Colon (tissue), 2 donors: ENCODE measurements at regions not wholly inside any gene's neighbourhood (a gene's known extent, or its start where the extent isn't known, plus 50 kb on each side); places are given as distances from the start of the nearest gene placed in this dataset.

Source experiments
- FAIRE-seq: peaks from 2 replicates; lab custom pipeline; 2012; peaks lifted over from hg19 to GRCh38; lab: Jason Lieb, UNC
- donor health status: control.
- donor health status: control.

DNA sequence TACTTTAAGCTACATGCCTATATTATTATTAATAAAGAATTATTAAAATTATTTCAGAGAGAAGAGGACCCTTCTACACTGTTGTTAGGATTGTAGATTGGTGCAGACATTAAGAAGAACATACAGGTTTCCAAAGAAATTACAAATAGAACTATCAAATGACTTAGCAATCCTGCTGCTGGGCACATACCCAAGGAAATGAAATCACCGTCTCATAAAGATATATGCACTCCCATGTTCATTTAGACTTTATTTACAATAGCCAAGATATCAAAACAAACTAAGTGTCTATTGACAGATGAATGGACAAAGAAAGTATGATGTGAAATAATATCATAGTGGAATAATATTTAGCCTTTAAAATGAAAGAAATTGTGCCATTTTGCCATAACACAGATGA lies 687.7 kb upstream of the POU3F2 start:
- FAIRE-seq = no peak

DNA sequence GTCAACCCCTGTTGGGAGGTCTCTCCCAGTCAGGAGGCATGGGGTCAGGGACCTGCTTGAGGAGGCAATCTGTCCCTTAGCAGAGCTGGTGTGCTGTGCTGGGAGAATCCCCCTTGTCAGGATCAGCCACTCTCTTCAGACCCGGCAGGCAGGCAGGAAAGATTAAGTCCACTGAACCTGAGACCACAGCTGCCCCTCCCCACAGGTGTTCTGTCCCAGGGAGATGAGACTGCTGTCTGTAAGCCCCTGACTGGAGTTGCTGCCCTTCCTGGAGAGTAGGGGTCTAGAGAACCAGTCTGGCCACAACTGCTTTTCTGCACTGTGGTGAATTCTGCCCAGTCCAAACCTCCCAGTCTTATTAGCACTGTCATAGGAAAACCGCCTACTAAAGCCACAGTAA lies 677.8 kb upstream of the POU3F2 start:
- FAIRE-seq = no peak

DNA sequence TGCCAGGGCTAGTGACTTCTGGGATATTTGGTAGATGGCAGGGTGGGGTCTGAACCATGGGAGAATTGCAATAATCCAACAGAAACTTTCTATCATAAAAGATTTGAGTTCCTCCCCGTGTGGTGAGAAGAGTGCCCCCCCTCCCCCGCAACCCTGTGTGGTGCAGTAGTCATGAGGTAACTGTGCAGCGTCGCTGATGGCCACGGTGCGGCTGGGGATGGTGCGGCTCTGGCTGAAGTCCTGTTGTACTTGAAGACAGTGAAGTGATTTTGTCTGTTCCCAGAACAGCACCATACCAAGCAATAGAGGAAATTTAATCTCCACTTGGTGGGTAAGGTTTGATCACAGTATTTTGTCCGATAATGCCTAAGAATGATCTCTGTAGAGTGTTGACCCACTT lies 654.8 kb upstream of the POU3F2 start:
- no peak for FAIRE-seq

DNA sequence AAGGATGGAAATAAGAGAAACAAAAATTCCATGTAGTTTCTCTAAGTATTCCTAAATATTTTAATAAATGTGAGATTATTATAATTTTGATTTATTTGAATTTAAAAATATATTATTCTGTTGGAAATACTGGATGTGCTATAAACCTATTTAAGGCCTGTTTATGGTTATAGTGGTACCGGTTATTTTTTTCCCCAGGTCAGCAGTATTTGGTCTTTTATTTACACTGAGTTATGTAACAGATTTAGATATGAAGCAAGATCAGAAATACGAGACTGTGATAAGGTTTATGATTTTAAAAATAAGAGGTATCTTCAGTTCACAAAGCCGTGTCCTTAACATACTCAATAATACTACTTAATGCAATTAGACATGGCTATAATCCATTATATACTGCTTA lies 634.3 kb upstream of the POU3F2 start:
- FAIRE-seq = no peak

DNA sequence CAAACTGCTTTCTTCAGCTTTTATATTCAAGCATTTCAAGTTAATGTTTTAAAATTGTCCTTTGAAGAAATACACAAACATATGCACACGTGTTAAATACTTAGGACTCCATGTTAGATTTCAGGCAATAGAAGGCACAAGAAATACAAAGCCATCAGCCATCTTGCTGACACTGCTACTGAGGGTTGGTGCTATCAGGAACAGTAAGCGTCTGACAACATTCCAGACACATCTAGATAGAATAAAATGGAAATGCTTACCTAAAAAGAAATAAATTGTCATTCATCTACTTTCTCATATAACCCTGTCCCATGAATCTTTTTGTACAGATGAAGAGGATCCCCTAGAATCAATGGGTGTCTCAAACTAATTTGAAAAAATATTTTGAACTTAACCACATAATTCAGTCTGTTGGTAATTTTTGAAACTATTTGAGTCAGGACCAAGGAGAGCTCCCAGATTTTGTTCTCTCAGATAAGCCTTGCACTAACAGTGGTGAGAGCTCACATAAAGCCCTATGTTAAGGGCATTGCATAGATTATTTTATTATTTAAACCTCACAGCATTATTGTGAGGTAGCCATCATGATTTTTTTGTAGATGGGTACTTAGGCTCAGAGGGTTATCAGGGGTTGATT lies 631.1 kb upstream of the POU3F2 start:
- no peak for FAIRE-seq

DNA sequence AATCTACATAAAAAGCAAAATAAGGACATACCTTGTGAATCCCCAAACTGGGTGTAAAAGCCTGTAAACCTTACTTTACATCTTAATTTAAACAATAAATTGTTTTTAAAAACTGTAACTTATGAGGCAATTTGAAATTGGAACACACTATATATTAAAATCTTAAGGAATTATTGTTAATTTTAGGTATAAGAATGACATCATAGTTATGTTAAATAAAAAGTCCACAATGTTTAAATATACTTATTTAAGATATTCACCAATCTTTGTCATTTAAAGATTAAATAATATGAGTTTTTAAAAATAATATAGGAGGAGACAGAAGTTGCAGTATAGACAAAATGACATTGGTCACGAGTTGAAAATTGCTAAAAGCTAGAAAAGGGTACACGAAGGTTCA lies 621.9 kb upstream of the POU3F2 start:
- FAIRE-seq = peak; percentile 36

DNA sequence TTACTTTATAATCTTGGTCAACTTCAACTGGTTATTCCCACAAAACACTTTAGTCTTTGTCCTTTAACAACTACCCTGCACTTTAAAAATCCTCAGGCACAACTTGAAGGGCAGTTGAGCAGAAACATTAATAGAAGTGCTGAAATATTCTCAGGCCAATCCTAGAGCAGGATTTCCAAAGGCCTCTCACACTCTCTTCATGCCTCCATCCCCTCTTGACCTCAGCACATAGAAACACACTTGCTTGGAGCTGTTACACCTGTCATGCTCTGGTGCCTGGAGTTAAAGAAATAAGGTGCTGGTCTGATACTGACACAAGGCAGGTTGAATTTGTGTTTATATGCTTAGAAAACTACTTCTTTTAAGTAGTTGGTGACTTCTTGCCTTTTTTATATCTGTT lies 618.8 kb upstream of the POU3F2 start:
- FAIRE-seq = no peak

DNA sequence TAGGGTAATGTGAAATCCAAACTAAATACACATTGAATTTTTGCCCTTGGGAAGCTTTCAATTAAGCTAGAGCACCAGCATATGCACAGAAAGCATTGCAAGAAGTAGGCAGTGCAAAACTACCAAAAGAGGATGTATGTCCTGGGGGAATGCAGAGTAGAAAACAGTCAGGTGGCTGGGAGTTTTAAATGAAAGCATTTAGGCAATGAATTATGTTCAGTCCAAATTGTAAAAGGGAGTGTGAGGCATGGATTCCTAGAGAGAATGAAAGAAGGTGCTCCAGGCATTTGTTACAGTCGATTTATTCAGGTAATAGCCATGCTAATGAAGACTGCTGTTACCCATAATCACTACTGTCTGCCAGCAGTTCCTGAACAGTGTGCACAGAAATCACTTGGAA lies 604.1 kb upstream of the POU3F2 start:
- FAIRE-seq = no peak

DNA sequence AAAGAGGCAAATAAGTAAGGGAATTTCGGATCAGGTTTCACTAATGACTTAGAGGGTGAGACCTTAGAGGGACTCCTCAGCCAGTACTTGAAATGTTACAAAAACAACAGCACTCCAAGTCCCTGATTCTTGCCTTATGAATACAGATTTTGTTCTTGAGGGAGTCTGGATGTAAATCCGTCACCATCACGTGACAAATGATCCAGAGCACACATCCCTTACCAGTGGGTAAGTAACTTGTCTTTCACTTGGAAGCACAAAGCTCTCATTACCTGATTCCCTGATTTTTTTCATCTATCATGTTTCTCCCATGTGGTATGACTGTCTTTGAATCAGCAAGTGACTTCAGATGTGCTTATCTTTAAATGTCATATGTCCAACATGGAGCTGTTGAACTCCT lies 595.3 kb upstream of the POU3F2 start:
- FAIRE-seq = no peak

DNA sequence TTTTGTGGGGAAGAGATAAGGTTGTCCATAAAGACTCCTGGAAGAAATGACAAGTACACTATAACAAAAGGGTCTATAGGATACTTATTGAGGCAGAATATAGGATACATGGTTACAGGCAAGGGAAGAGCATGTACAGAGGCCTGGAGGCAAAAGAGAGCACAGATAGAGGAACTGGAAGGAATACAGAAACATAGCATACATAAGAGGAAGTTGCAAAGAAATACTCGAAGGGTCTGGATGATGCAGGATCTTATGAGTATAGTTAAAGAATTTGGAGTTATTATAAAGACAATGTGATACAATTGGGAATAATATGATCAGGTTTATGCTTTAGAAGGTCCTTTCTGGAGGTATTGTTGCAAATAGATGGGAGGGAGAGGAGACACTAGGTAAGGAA lies 592.7 kb upstream of the POU3F2 start:
- no peak for FAIRE-seq

DNA sequence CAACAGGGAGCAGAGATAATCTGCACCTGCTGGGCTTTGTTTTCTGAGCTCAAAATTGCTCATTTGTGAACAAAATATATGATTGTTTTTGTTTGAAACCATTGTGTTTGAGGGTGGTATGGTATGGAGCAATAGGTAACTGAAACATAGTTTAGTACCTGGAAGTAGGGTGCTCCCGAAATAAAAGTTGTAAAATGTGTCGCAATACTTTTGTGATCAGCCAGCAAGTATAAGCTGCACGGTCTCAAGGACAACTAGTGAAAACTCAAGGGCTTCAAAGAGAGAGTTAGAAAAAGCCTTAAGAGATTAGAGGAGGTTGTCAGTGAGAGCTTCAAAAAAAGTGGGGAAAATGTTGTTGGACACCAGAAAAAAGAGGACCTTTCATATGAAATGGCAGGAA lies 579.8 kb upstream of the POU3F2 start:
- FAIRE-seq = no peak

DNA sequence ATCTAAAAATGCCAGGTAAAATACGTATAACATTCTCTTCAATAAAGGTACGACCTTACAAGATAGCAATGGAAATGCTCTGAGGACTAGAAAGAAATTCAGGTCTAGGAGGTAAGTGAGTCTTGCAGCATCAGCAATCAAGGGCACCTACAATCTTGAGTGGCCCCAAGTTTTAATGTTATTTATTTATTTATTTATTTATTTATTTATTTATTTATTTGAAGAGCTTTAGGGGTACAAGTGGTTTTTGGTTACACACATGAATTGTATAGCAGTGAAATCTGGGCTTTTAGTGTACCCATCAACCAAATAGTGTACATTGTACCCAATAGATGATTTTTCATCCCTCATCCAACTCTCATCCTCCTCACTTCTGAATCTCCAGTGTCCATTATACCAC lies 574.0 kb upstream of the POU3F2 start:
- no peak for FAIRE-seq

DNA sequence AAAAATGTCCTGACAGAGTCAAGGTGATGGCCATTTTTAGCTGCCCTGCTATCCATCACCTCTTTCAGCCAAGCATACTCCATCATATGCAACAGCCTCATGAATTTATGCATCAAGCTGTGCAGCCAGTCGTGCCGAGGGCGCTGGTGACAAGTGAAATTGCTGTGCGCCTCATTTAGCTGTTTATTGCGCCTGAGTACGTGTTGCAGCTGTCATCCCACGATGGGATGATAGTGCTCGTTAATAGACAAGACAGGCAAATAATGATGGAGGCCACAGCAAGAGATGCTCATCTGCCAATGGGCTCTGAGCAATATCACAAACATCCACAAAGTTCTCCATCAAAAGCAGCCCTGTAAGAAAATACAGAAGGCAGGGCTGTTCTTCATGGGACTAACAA lies 562.3 kb upstream of the POU3F2 start:
- FAIRE-seq = no peak

DNA sequence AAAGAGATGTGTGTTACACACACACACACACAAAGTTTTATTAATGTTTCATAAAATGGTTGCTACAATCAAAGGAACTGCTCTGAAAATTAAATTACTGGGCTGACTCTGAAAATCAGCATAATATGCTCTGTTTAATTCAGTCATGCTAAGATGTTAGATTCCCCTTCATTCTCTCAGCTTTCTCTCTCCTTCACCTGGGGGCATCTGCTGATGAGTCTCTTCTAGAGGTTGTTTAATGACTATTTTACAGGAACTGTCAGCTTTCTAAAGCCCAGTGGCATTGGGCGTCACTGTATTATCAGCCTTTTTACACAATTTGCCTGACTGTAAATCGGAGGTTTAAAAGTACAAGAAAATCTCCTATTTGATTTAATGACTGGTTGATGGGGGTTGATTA lies 559.7 kb upstream of the POU3F2 start:
- FAIRE-seq = no peak

DNA sequence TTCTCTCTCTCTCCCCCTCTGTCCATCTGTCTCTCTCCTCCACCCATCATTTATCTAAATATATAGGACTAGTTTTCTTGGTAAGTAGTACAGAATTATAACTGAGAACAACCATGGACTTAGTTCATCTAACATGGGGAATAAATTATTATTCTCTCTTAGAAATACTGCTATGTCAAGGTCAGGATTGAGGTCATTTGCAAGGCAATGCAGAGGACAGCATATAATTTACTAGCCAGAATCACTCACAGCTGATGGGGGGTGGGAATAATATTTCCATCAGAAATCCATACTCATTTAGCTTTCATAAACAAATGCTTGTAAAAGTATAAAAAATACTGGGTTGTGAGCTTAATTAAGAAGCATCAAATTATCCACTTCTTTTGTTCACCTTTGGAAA lies 553.9 kb upstream of the POU3F2 start:
- no peak for FAIRE-seq

DNA sequence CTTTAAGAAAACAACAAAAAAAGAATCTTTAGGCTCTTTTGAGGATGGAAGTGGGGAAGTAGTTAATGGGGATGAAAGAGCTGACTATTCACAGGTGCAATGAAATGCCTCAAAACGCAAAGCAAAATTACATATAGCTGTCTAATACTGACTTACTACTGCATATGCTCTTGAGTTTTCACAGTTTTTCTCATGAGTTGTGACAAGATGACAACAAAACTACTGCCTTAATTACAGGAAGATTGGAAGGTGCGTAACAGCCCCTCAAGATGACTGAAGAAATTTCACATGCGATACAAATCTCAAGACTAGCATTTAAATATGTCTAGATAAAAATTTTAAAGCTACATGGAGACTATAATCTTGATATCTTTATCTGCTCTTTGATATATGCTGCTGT lies 547.8 kb upstream of the POU3F2 start:
- no peak for FAIRE-seq

DNA sequence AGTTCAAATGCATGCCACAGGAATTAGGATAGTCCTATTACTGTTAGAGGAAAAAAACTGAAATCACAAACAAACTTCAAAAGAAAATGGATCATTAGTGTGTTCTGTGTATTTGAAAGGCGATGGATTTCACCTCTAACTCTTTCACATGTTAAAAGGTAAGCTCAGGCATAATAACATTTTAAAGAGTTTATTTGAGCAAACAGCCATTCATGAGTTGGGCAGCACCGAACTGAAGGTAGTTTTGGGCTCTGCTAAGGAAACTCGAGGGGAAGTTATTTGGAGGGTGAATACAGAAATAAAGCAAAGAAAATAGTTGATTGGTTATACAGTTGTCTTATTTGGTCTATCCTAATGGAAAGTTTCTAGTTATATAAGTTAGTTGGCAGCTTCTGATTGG lies 546.5 kb upstream of the POU3F2 start:
- no peak for FAIRE-seq

DNA sequence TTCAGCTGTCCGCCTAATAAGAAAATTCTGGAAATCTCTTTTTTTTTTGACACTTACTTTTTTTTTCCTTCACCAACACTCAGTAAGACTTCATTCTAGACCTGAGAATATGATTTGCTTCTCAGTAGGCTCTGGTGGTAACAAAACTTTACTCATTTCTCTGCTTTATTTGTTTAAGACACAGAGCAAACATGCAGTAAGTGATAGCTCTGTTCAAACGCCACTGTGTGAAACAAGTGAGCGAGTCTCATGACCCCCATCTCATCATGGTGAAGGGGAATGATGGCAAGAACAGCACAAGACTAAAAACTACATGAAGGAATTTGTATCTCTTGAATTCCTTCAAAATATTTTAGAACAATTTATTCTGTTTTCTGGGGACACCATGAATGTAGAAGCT lies 541.6 kb upstream of the POU3F2 start:
- FAIRE-seq = no peak

DNA sequence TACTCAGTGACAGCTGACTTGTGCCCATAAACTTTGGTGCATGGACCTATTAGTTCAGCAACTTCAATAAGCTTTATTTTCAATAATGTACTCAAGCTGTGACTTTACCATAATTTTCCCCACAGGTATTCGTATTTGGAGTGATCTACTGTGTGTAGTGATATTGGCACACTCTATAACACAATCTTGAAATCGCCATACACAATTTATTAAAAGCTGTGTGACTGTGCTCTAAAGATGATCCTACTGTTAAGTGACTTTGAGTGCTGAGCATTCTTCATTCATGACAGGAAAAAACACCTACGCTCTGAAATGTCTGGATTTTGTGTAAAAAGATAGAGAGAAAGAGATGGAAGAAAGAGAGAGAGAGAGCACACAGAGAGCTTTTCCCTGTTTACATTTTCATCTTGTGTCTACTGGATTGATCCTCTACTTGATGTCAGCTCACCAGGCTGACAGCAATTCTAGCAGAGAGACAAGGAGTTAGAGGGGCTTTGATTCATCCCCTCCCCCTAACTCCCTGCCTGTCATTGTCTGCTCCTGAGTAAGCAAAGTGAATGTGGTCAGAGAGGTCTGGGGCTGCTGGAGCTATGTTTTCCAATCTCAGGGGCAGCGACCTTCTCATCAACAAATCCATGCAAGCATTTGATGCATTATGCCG lies 538.7 kb upstream of the POU3F2 start:
- no peak for FAIRE-seq

DNA sequence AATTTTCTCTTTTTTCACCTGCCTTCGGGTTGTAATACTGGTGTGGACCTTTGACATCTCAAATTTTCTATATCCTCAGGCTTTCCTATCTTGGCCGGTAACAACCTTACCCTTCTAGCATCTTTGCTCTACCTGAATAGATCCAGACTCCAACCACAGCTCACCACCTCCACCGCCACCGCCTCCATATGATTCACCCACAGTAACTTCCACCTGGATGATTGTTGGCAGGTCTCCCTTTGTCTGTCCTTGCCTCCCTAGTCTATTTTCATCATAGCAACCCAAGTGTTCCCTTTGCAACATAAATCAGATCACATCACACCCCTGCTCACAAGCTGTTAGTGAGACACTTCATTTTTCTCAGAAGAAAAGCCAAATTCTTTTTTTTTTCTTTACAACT lies 525.8 kb upstream of the POU3F2 start:
- no peak for FAIRE-seq

DNA sequence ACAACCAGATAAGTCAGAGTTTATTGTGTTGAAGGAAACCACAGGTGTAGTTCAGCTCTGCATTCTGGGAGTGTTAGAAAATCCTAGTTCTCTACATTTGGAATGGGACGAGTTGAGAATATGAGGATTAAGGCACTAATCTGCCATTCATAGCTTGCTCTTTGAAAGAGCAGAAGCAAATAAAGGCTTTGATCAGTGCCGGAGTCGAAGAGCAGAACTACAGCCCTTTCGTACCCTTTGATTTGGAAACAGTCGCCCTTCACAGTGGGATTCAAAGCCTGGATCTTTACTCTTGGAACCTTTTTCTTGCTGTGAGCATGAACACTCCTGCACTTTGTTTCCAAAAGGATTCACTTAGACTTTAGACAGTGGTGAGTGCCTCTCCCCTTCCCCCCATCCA lies 523.9 kb upstream of the POU3F2 start:
- FAIRE-seq = no peak

DNA sequence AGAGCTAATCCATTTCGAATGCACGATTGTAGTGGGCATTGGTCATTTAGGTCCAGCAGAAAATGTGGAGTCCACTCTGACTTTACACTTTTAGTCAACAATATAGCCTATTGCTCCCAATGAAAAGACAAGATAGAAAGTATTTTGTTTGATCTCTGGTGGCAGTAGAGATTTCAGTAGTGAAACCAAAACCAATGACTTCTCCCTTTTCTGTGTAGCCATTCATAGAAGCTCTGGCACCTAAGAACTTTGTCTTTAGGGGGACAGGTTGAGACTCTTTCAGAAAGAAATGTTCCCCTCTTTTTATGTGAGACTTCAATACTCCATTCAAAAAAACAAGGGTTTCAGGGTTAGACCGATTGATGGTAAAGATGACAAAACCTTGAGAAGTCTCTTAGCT lies 510.8 kb upstream of the POU3F2 start:
- no peak for FAIRE-seq

DNA sequence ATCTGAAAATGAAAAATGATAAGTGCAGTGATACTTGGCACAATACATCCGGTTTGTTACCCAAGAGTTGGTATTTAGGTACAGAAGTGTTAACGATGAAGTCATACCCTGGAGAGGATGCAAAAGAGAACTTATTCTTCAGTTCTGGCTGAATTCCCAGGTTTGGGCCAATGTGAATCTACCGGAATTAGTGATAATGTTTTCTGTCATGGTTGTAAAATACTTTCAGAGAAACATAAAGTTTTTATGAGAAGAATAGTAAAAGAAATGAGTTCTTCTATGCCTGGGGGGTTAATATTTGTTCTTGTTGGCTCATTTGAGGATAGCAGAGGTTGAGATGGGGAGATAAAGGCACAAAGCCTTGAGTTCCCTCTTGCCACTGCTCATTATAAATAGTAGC lies 509.9 kb upstream of the POU3F2 start:
- no peak for FAIRE-seq

DNA sequence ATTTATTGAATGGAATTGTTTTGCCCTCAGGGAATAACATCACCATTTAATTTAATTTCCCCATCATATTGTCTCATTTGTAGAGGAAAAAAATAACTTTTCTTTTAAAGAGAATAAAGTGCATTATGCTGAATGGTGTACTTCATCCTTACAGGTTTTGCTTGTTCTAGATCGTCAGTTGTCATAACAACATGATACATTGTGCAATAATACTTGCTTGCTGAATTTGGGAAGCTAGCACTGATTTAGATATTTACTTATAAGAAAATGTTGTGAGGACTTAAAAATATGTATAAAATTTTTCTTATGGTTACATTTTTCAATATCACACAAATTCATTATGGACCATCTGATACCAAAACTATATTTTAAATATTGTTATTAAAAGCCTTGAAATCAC lies 509.0 kb upstream of the POU3F2 start:
- no peak for FAIRE-seq

DNA sequence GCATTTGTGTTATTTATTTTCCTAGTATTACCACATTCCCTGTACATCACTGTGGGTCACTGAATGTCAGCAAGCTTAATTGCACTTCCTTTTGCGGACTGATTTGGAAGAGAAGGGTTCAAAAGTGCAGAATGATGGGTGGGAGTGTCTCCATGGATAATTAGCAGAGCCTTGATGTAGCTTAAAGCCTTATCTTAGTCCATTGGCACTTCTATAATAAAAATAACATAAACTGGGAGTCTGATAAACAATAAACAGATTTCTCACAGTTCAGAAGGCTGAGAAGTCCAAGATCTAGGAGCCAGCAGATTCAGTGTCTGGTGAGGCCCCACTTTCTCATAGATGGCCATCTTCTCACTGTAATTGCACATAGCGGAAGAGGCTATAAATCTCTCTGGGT lies 501.1 kb upstream of the POU3F2 start:
- FAIRE-seq = no peak
